GM19351 (cell line): ENCODE measurements at regions not wholly inside any gene's neighbourhood (a gene's known extent, or its start where the extent isn't known, plus 50 kb on each side); places are given as distances from the start of the nearest gene placed in this dataset.
"Not testable (repeated sequence)": the region's sequence is repeated elsewhere in the genome, so short reads cannot be mapped to it uniquely, and the experiment has no call there.

Source experiments
- ATAC-seq: cut with Tn5 transposase; IDR thresholded peaks from one replicate; pipeline ENCODE4 v1.9.1; 2021; ENCODE audit warnings: mild to moderate bottlenecking, moderate library complexity; ENCODE audit not compliant: unreplicated experiment

- ATAC-seq = no peak
These were observed 370.9 kb upstream of the WWC1 start for GRCh38 chr5:167920589-167920988.

GRCh38 chr5:167921796-167922195 lies 369.6 kb upstream of the WWC1 start:
- no peak for ATAC-seq

GRCh38 chr5:167923396-167923795 lies 368.0 kb upstream of the WWC1 start:
- ATAC-seq = no peak

GRCh38 chr5:167929841-167930240 lies 361.6 kb upstream of the WWC1 start:
- no peak for ATAC-seq

GRCh38 chr5:167934551-167934971 lies 356.9 kb upstream of the WWC1 start:
- ATAC-seq = no peak

GRCh38 chr5:167936022-167936421 lies 355.4 kb upstream of the WWC1 start:
- ATAC-seq = no peak

- no peak for ATAC-seq
These were observed 354.4 kb upstream of the WWC1 start for GRCh38 chr5:167936944-167937634.

- ATAC-seq = no peak
These were observed 353.8 kb upstream of the WWC1 start for GRCh38 chr5:167937635-167937998.

- ATAC-seq = no peak
These were observed 351.8 kb upstream of the WWC1 start for GRCh38 chr5:167939686-167940085.

- ATAC-seq = no peak
These were observed 350.5 kb upstream of the WWC1 start for GRCh38 chr5:167940911-167941310.

- ATAC-seq = not testable (repeated sequence)
These were observed 349.9 kb upstream of the WWC1 start for GRCh38 chr5:167941556-167941955.

GRCh38 chr5:167943343-167943742 lies 348.1 kb upstream of the WWC1 start:
- ATAC-seq = no peak

- ATAC-seq = no peak
These were observed 347.2 kb upstream of the WWC1 start for GRCh38 chr5:167944121-167944852.

GRCh38 chr5:167945542-167946384 lies 345.7 kb upstream of the WWC1 start:
- no peak for ATAC-seq

GRCh38 chr5:167947306-167947705 lies 344.1 kb upstream of the WWC1 start:
- no peak for ATAC-seq

- no peak for ATAC-seq
These were observed 343.2 kb upstream of the WWC1 start for GRCh38 chr5:167948251-167948650.

GRCh38 chr5:167949435-167949834 lies 342.0 kb upstream of the WWC1 start:
- ATAC-seq = no peak

- ATAC-seq = no peak
These were observed 341.2 kb upstream of the WWC1 start for GRCh38 chr5:167950126-167950721.

GRCh38 chr5:167951116-167951515 lies 340.3 kb upstream of the WWC1 start:
- ATAC-seq = no peak

- no peak for ATAC-seq
These were observed 339.0 kb upstream of the WWC1 start for GRCh38 chr5:167952278-167952995.
